Naive B cell (primary cell): ENCODE measurements at regions not wholly inside any gene's neighbourhood (a gene's known extent, or its start where the extent isn't known, plus 50 kb on each side); places are given as distances from the start of the nearest gene placed in this dataset.

Experiments used
- ATAC-seq, 2 donors: fragments of 150-1000 bp; cut with Tn5 transposase; 2 replicates each; pipeline ENCODE4 v1.10.0; 2021; ENCODE audit warnings: low read depth in 2 of 2, mild to moderate bottlenecking in 2 of 2, moderate library complexity in 2 of 2
- DNase-seq: peaks from one replicate; pipeline ENCODE4 v3.0.0; 2022
- H3K27ac Mint-ChIP-seq, 6 donors: one replicate each; pipeline ENCODE4 v1.8.0; 2020 to 2022; ENCODE audit warnings: mild to moderate bottlenecking in 6 of 6, mixed read lengths in 6 of 6, moderate library complexity in 5 of 6, inconsistent platforms in 2 of 6
- H3K27me3 Mint-ChIP-seq, 3 donors: one replicate each; pipeline ENCODE4 v1.8.0; 2021 to 2022; ENCODE audit warnings: mixed read lengths in 3 of 3, mild to moderate bottlenecking in 1 of 3
- H3K36me3 Mint-ChIP-seq, 2 donors: one replicate each; pipeline ENCODE4 v1.8.0; 2020 to 2022; ENCODE audit warnings: mixed read lengths in 2 of 2, inconsistent platforms in 1 of 2, mild to moderate bottlenecking in 1 of 2
- H3K4me1 Mint-ChIP-seq, 3 donors: one replicate each; pipeline ENCODE4 v1.8.0; 2020 to 2022; ENCODE audit warnings: mixed read lengths in 3 of 3, inconsistent platforms in 1 of 3, mild to moderate bottlenecking in 1 of 3, moderate library complexity in 1 of 3
- H3K4me3 Mint-ChIP-seq, 8 donors: one replicate each; pipeline ENCODE4 v1.8.0; 2020 to 2022; ENCODE audit warnings: mild to moderate bottlenecking in 8 of 8, mixed read lengths in 8 of 8, moderate library complexity in 8 of 8, inconsistent platforms in 2 of 8
- H3K9me3 Mint-ChIP-seq, 7 donors: one replicate each; pipeline ENCODE4 v1.8.0; 2020 to 2022; ENCODE audit warnings: mixed read lengths in 7 of 7, mild to moderate bottlenecking in 5 of 7, inconsistent platforms in 2 of 7, moderate library complexity in 1 of 7

GRCh38 chr2:563512-563911, 113.7 kb downstream of the TMEM18 start:
- H3K4me1 Mint-ChIP-seq, result peaks cover 0 to 2% (median 0%) of the 10 kb centered on the region in 3 donors
- no peak for DNase-seq
- H3K27me3 Mint-ChIP-seq, result peaks cover 36 to 66% (median 64%) of the 10 kb centered on the region in 3 donors
- ATAC-seq, result no peak
- H3K4me3 Mint-ChIP-seq, result no peak overlapping the region
- no peaks in the 10 kb centered on the region for H3K36me3 Mint-ChIP-seq
- H3K27ac Mint-ChIP-seq, result no peak overlapping the region
- H3K9me3 Mint-ChIP-seq, result no peaks in the 10 kb centered on the region

- DNase-seq (no peak), ATAC-seq (no peak)
- no peaks in the 10 kb centered on the region for H3K36me3 Mint-ChIP-seq
- H3K27ac Mint-ChIP-seq, result no peak overlapping the region
- no peak overlapping the region for H3K4me3 Mint-ChIP-seq
- H3K4me1 Mint-ChIP-seq, result peaks cover 0 to 2% (median 0%) of the 10 kb centered on the region in 3 donors
- no peaks in the 10 kb centered on the region for H3K9me3 Mint-ChIP-seq
- H3K27me3 Mint-ChIP-seq, result peaks cover 32 to 66% (median 64%) of the 10 kb centered on the region in 3 donors
Observed at GRCh38 chr2:562391-563364, 114.5 kb downstream of the TMEM18 start.

GRCh38 chr2:558879-559278, 118.3 kb downstream of the TMEM18 start:
- peak overlapping the region in 1 of 8 donors; percentile 41 for H3K4me3 Mint-ChIP-seq
- H3K27me3 Mint-ChIP-seq, result peaks cover 15 to 49% (median 44%) of the 10 kb centered on the region in 3 donors

DNA sequence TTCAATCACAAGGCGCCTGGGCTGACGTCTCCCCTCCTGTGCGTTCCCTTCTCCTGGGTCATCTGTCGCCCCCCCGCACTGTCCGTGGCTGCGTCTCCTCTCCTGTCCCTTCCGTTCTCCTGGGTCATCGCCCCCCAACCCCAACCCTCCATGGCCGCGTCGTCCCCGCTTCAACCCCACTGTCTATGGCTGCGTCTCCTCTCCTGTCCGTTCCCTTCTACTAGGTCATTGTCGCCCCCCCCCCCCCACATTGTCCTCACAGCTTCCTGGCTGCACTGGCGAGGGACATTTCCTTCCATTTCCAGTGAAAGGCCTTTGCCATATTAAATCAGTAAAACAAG, 118.9 kb downstream of the TMEM18 start:
- Mint-ChIP-seq H3K4me3 (peak overlapping the region in 3 of 8 donors; percentile 59 to 69 (median 68)), H3K9me3 (peaks cover 0 to 2% (median 0%) of the 10 kb centered on the region in 7 donors), H3K27me3 (peaks cover 15 to 43% (median 38%) of the 10 kb centered on the region in 3 donors), H3K36me3 (no peaks in the 10 kb centered on the region), H3K27ac (no peak overlapping the region), H3K4me1 (peaks cover 3 to 12% (median 4%) of the 10 kb centered on the region in 3 donors)
- no peak for ATAC-seq
- no peak for DNase-seq

More at GRCh38 chr2:558879-559278, 118.3 kb downstream of the TMEM18 start:
- Mint-ChIP-seq H3K36me3 (no peaks in the 10 kb centered on the region), H3K9me3 (peaks cover 0 to 2% (median 0%) of the 10 kb centered on the region in 7 donors), H3K4me1 (peaks cover 0 to 7% (median 0%) of the 10 kb centered on the region in 3 donors), H3K27ac (no peak overlapping the region)
- ATAC-seq (no peak), DNase-seq (no peak)

DNA sequence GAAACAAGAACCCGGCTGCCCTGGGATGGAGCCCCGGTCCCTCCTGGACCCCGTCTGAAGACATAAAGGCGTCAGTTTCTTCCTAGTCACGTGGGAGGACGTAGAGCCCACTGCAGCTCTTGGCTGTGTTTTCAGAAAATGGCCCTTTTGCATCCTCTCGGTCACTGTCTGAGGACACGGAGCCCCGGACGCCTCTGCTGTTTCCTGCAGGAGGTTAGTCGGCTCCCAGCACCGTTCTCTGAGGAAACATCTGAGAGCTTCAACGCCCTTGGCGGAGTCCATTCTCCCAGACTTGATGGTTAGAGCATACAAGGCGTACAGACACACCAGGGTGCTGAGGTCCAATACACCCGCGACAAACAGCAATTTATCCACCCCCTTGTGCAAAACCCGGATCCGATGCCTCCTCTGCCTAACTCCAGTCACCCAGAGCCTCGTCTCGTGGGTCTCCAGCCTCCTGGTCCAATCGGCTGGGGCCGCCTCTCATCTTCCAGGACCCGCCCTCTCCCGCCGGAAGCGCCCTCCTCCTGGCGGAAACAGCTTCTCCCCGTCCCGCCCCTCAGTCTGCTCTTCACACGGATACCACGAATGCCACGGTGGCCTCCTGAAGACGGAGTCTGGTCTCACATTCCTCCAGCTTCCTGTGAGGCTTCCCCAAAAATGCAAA, 119.4 kb downstream of the TMEM18 start:
- H3K4me3 Mint-ChIP-seq, result peak overlapping the region in 3 of 8 donors; percentile 39 to 68 (median 57)
- ATAC-seq (no peak), DNase-seq (no peak)
- no peaks in the 10 kb centered on the region for H3K36me3 Mint-ChIP-seq
- peaks cover 15 to 43% (median 38%) of the 10 kb centered on the region in 3 donors for H3K27me3 Mint-ChIP-seq
- no peak overlapping the region for H3K27ac Mint-ChIP-seq
- H3K4me1 Mint-ChIP-seq, result peaks cover 8 to 17% (median 9%) of the 10 kb centered on the region in 3 donors
- peaks cover 0 to 2% (median 0%) of the 10 kb centered on the region in 7 donors for H3K9me3 Mint-ChIP-seq

DNA sequence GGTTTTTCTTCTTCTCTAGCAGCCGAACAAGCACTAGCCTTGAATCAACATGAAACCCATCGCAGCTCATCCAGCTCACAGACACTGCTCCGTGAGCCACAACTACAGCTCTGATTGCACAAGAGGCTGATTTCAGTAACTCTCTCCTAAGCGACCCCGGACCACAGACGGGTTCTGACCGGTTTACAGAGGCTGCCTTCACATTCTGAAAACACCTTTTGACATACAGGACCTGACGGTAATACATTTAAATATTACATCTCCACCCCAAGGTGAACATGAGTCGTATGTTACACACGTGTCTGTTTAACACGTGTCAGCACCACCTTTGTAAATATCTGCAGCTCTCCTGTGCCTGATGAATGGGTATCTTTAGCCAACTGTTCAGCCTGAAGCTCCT, 120.7 kb downstream of the TMEM18 start:
- Mint-ChIP-seq H3K27ac (no peak overlapping the region), H3K9me3 (peaks cover 0 to 2% (median 0%) of the 10 kb centered on the region in 7 donors), H3K4me1 (peaks cover 10 to 30% (median 22%) of the 10 kb centered on the region in 3 donors), H3K36me3 (no peaks in the 10 kb centered on the region), H3K4me3 (no peak overlapping the region), H3K27me3 (peaks cover 13 to 36% (median 33%) of the 10 kb centered on the region in 3 donors)
- no peak for DNase-seq
- no peak for ATAC-seq

GRCh38 chr2:555164-555922, 121.9 kb downstream of the TMEM18 start:
- ATAC-seq (no peak), DNase-seq (no peak)
- H3K36me3 Mint-ChIP-seq, result no peaks in the 10 kb centered on the region
- H3K9me3 Mint-ChIP-seq, result peaks cover 0 to 2% (median 0%) of the 10 kb centered on the region in 7 donors
- H3K4me1 Mint-ChIP-seq, result peaks cover 10 to 42% (median 33%) of the 10 kb centered on the region in 3 donors
- H3K27me3 Mint-ChIP-seq, result peaks cover 11 to 33% (median 30%) of the 10 kb centered on the region in 3 donors
- no peak overlapping the region for H3K4me3 Mint-ChIP-seq
- H3K27ac Mint-ChIP-seq, result peak overlapping the region in 2 of 6 donors; percentile 3 to 85

GRCh38 chr2:554444-554843, 122.8 kb downstream of the TMEM18 start:
- Mint-ChIP-seq H3K27me3 (peaks cover 11 to 32% (median 30%) of the 10 kb centered on the region in 3 donors), H3K9me3 (peaks cover 0 to 2% (median 0%) of the 10 kb centered on the region in 7 donors), H3K36me3 (no peaks in the 10 kb centered on the region), H3K27ac (peak overlapping the region in 2 of 6 donors; percentile 20 to 75), H3K4me3 (peak overlapping the region in 5 of 8 donors; percentile 9 to 81 (median 60)), H3K4me1 (peaks cover 10 to 43% (median 36%) of the 10 kb centered on the region in 3 donors)
- DNase-seq, result peak; percentile 24
- peak in 1 of 2 donors; percentile 65 for ATAC-seq

- Mint-ChIP-seq H3K36me3 (no peaks in the 10 kb centered on the region), H3K9me3 (peaks cover 0 to 2% (median 0%) of the 10 kb centered on the region in 7 donors), H3K4me3 (peak overlapping the region; percentile 5 to 90 (median 70)), H3K27me3 (peaks cover 4 to 24% (median 16%) of the 10 kb centered on the region in 3 donors), H3K4me1 (peaks cover 10 to 43% (median 36%) of the 10 kb centered on the region in 3 donors), H3K27ac (peak overlapping the region in 5 of 6 donors; percentile 17 to 92 (median 81))
- ATAC-seq, result peak in 1 of 2 donors; percentile 25
- no peak for DNase-seq
Observed at GRCh38 chr2:552906-553305, 124.3 kb downstream of the TMEM18 start.

GRCh38 chr2:551621-552020, 125.6 kb downstream of the TMEM18 start:
- peaks cover 0 to 2% (median 0%) of the 10 kb centered on the region in 7 donors for H3K9me3 Mint-ChIP-seq
- H3K36me3 Mint-ChIP-seq, result no peaks in the 10 kb centered on the region
- H3K27me3 Mint-ChIP-seq, result peaks cover 4 to 34% (median 7%) of the 10 kb centered on the region in 3 donors
- ATAC-seq (no peak), DNase-seq (no peak)
- H3K4me3 Mint-ChIP-seq, result peak overlapping the region in 2 of 8 donors; percentile 9 to 84
- H3K27ac Mint-ChIP-seq, result peak overlapping the region in 3 of 6 donors; percentile 24 to 84 (median 79)
- H3K4me1 Mint-ChIP-seq, result peaks cover 10 to 43% (median 36%) of the 10 kb centered on the region in 3 donors

DNA sequence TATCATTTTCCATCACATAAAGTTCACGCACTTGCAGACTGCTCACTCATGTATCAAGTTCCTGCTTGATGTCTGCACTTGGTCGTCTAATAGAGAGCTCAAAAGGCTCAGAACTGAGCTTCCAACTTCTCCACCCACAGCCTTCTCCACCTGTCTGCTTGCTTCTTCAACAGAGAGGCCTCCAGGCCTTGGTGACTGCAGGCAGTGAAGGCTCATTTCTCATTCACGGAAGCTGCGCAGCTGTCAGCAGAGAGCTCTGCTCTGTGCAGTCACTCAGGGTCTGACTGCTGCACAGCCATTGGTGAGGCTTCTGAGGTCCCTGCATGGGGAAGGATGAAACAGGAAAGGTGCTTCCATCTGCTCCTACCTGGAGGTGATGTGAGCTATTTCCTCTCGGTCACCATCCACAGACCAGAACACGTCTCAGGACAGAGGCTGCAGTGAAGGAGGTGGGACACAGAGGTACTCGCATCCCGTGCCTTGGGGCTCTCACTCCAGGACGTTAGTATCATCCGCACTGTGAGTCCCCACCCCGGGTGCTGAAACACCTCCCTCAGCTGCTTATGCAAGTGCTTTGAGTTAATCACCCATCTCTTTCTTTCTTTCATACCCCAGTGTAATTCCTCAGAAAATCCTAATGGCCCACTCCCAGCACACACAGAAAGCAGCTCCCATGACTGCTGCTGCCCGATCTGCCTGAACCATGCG, 126.2 kb downstream of the TMEM18 start:
- Mint-ChIP-seq H3K4me1 (peaks cover 10 to 43% (median 36%) of the 10 kb centered on the region in 3 donors), H3K9me3 (peaks cover 0 to 2% (median 0%) of the 10 kb centered on the region in 7 donors), H3K27ac (peak overlapping the region in 4 of 6 donors; percentile 35 to 84 (median 70)), H3K36me3 (no peaks in the 10 kb centered on the region), H3K4me3 (peak overlapping the region in 2 of 8 donors; percentile 25 to 44), H3K27me3 (peaks cover 4 to 38% (median 7%) of the 10 kb centered on the region in 3 donors)
- ATAC-seq, result peak in 1 of 2 donors; percentile 83
- DNase-seq, result peak; percentile 9
